ENCODE measurements at regions not wholly inside any gene's neighbourhood (a gene's known extent, or its start where the extent isn't known, plus 50 kb on each side); places are given as distances from the start of the nearest gene placed in this dataset.

- H2AFZ ChIP-seq (ENCODE audit: low read depth) = no peak overlapping the region
Observed at GRCh38 chr3:116563351-116563750, 118.1 kb upstream of the LSAMP start.

GRCh38 chr3:116566478-116566960, 121.2 kb upstream of the LSAMP start:
- H3K4me1 ChIP-seq (ENCODE audit: low read depth, poor library complexity, severe bottlenecking) = no peaks in the 10 kb centered on the region
- H3K4me3 ChIP-seq (IDR thresholded peaks at IDR 0.05; ENCODE audit: insufficient read depth, low read depth, low read length) = no peak overlapping the region
- no peaks in the 10 kb centered on the region for H4K20me1 ChIP-seq (ENCODE audit: insufficient read depth)
- no peak overlapping the region for H3K27ac ChIP-seq
- H3K27me3 ChIP-seq (ENCODE audit: insufficient read depth, low read depth) = no peaks in the 10 kb centered on the region
- H3K79me2 ChIP-seq (ENCODE audit: insufficient read depth, low read depth) = no peaks in the 10 kb centered on the region
- no peak overlapping the region for H3K4me2 ChIP-seq
- no peak for TF ChIP-seq CTCF (conservative IDR thresholded peaks at IDR 0.05; ENCODE audit: low read depth, low read length)
- H2AFZ ChIP-seq (ENCODE audit: low read depth) = no peak overlapping the region
- H3K9ac ChIP-seq = no peak overlapping the region
- no peaks in the 10 kb centered on the region for H3K36me3 ChIP-seq (ENCODE audit: insufficient read depth)

More at GRCh38 chr3:116563351-116563750, 118.1 kb upstream of the LSAMP start:
- no peak overlapping the region for H3K27ac ChIP-seq
- no peak overlapping the region for H3K4me3 ChIP-seq (IDR thresholded peaks at IDR 0.05; ENCODE audit: insufficient read depth, low read depth, low read length)
- no peak for TF ChIP-seq CTCF (conservative IDR thresholded peaks at IDR 0.05; ENCODE audit: low read depth, low read length)
- no peaks in the 10 kb centered on the region for H3K27me3 ChIP-seq (ENCODE audit: insufficient read depth, low read depth)
- H3K9ac ChIP-seq = no peak overlapping the region
- 0 out of 2 replicates have a peak, but pooled peaks cover 3% of the 10 kb centered on the region for H4K20me1 ChIP-seq (ENCODE audit: insufficient read depth)
- no peaks in the 10 kb centered on the region for H3K4me1 ChIP-seq (ENCODE audit: low read depth, poor library complexity, severe bottlenecking)
- no peak overlapping the region for H3K4me2 ChIP-seq
- H3K36me3 ChIP-seq (ENCODE audit: insufficient read depth) = no peaks in the 10 kb centered on the region
- H3K79me2 ChIP-seq (ENCODE audit: insufficient read depth, low read depth) = no peaks in the 10 kb centered on the region

GRCh38 chr3:116569611-116570010, 124.3 kb upstream of the LSAMP start:
- no peak overlapping the region for H3K9ac ChIP-seq
- no peak overlapping the region for H3K27ac ChIP-seq
- H3K4me2 ChIP-seq = no peak overlapping the region
- H3K4me3 ChIP-seq (IDR thresholded peaks at IDR 0.05; ENCODE audit: insufficient read depth, low read depth, low read length) = no peak overlapping the region
- no peaks in the 10 kb centered on the region for H3K27me3 ChIP-seq (ENCODE audit: insufficient read depth, low read depth)
- no peaks in the 10 kb centered on the region for H3K36me3 ChIP-seq (ENCODE audit: insufficient read depth)
- TF ChIP-seq CTCF (conservative IDR thresholded peaks at IDR 0.05; ENCODE audit: low read depth, low read length) = no peak
- no peak overlapping the region for H2AFZ ChIP-seq (ENCODE audit: low read depth)
- H3K4me1 ChIP-seq (ENCODE audit: low read depth, poor library complexity, severe bottlenecking) = no peaks in the 10 kb centered on the region
- no peaks in the 10 kb centered on the region for H4K20me1 ChIP-seq (ENCODE audit: insufficient read depth)
- no peaks in the 10 kb centered on the region for H3K79me2 ChIP-seq (ENCODE audit: insufficient read depth, low read depth)

DNA sequence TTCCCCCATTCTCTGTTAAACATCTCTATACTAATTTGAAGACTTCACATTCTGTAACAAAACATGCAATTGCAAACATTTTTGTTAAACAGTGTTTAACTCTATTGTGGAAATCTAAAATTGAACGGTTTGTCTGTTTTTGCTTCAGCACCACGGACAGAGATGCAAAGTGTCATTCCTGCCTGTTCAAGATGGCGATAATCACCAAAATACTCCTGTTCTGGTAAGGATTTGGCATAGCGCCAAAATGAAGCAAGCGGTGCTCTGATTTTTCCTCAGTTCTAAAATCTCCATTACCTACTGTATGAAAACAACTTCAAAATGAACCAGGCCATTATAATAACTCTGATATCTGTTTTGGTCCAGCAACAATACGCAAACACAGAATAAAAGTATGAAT, 129.7 kb upstream of the TUSC7 start:
- Histone ChIP-seq H4K20me1 (ENCODE audit: insufficient read depth) (no peaks in the 10 kb centered on the region), H3K4me1 (ENCODE audit: low read depth, poor library complexity, severe bottlenecking) (no peaks in the 10 kb centered on the region), H3K79me2 (ENCODE audit: insufficient read depth, low read depth) (no peaks in the 10 kb centered on the region), H3K27ac (no peak overlapping the region), H3K9ac (no peak overlapping the region), H3K36me3 (ENCODE audit: insufficient read depth) (no peaks in the 10 kb centered on the region), H2AFZ (ENCODE audit: low read depth) (no peak overlapping the region), H3K4me2 (no peak overlapping the region), H3K4me3 (IDR thresholded peaks at IDR 0.05; ENCODE audit: insufficient read depth, low read depth, low read length) (no peak overlapping the region), H3K27me3 (ENCODE audit: insufficient read depth, low read depth) (no peaks in the 10 kb centered on the region; the same call in 1 of the 2 replicates)
- TF ChIP-seq CTCF (conservative IDR thresholded peaks at IDR 0.05; ENCODE audit: low read depth, low read length) = no peak
